K562 (cell line): ENCODE measurements at regions not wholly inside any gene's neighbourhood (a gene's known extent, or its start where the extent isn't known, plus 50 kb on each side); places are given as distances from the start of the nearest gene placed in this dataset.

Experiments used
- ATAC-seq: fragments of 200-7000 bp; cut with Tn5 transposase; 3 replicates; pipeline ENCODE4 v1.9.1; 2020; ENCODE audit warnings: moderate library complexity
- BruUV-seq: library from RNA; stranded (reverse); fragments of 400-500 nt; replicated peaks from 2 replicates; lab custom pipeline; 2021; lab: Mats Ljungman, UMichigan
- CTCF ChIA-PET: fragments of 300-600 bp; formaldehyde crosslinking; extraction: SDS; loops from one replicate; lab custom pipeline; 2021; ENCODE audit warnings: low intra/inter-chr PET ratio; lab: Yijun Ruan, JAX
- POLR2A ChIA-PET: fragments of 300-600, 350-650 bp; sonication (Branson Sonifier 250); formaldehyde crosslinking; extraction: SDS; loops from one replicate; lab custom pipeline; 2021; ENCODE audit warnings: antibody characterized with exemption, inconsistent platforms; lab: Yijun Ruan, JAX
- DNase-seq, 4 experiments: peaks; one replicate each; pipeline versions ENCODE4 v3.0.0 to v3.0.0-alpha.2; 2011 to 2018; ENCODE audit warnings: low spot score in 3 of 4, mixed read lengths in 3 of 4; ENCODE audit errors: extremely low read depth in 1 of 4
- FAIRE-seq: peaks from 2 replicates; lab custom pipeline; 2011; peaks lifted over from hg19 to GRCh38; lab: Jason Lieb, UNC
- H2AFZ ChIP-seq: 2 replicates; pipeline ENCODE4 v1.6.0; 2011; ENCODE audit warnings: low read depth, low read length, control low read depth, inconsistent platforms
- H3K27ac ChIP-seq: fragments of 200-600 bp; 3 replicates; pipeline ENCODE4 v1.8.0; 2011; ENCODE audit warnings: low read depth, mild to moderate bottlenecking, control low read depth, inconsistent platforms, low read length, moderate library complexity, mixed read lengths; ENCODE audit errors: extremely low read depth
- H3K27me3 ChIP-seq, 2 experiments: fragments of 300-600 bp in 1 of 2; 2 replicates in 1 of 2; 3 replicates in 1 of 2; pipeline versions ENCODE4 v1.6.0 to v1.8.0; 2011; ENCODE audit warnings: inconsistent platforms in 2 of 2, low read length in 2 of 2, mild to moderate bottlenecking in 1 of 2, mixed read lengths in 1 of 2, moderate library complexity in 1 of 2; ENCODE audit not compliant: control insufficient read depth in 2 of 2, insufficient read depth in 2 of 2
- H3K36me3 ChIP-seq: fragments of 300-600 bp; 3 replicates; pipeline ENCODE4 v1.8.0; 2011; ENCODE audit warnings: mild to moderate bottlenecking, low read length, inconsistent platforms; ENCODE audit not compliant: control insufficient read depth, insufficient read depth
- H3K4me1 ChIP-seq, 2 experiments: fragments of 200-600 bp in 1 of 2; replicated peaks in 1 of 2; 2 replicates in 1 of 2; 3 replicates in 1 of 2; pipeline versions ENCODE4 v1.5.1 to v1.8.0; 2011; ENCODE audit warnings: inconsistent platforms in 2 of 2, low read length in 2 of 2, mild to moderate bottlenecking in 1 of 2, mixed read lengths in 1 of 2, moderate library complexity in 1 of 2; ENCODE audit not compliant: control insufficient read depth in 2 of 2, insufficient read depth in 2 of 2
- H3K4me2 ChIP-seq: 2 replicates; pipeline ENCODE4 v1.6.1; 2011; ENCODE audit warnings: low read length, control low read depth, inconsistent platforms, mixed read lengths; ENCODE audit not compliant: insufficient read depth
- H3K4me3 ChIP-seq: fragments of 200-600 bp; sonication (generic), shearing (Covaris generic); 2 replicates; pipeline ENCODE4 v1.5.1; 2016; ENCODE audit warnings: control low read depth, inconsistent platforms
- H3K79me2 ChIP-seq: fragments of 200-600 bp; 3 replicates; pipeline ENCODE4 v1.8.0; 2011; ENCODE audit warnings: low read length, inconsistent platforms; ENCODE audit not compliant: control insufficient read depth, insufficient read depth
- H3K9ac ChIP-seq, 2 experiments: 2 replicates each; pipeline versions ENCODE4 v1.6.0 to v1.6.1; 2011; ENCODE audit warnings: low read depth in 2 of 2, low read length in 2 of 2, control low read depth in 1 of 2, inconsistent platforms in 1 of 2, mild to moderate bottlenecking in 1 of 2, mixed read lengths in 1 of 2; ENCODE audit not compliant: insufficient read depth in 1 of 2
- H3K9me1 ChIP-seq: one replicate; pipeline ENCODE4 v1.6.0; 2011; ENCODE audit warnings: inconsistent platforms, mild to moderate bottlenecking, low read length, moderate library complexity; ENCODE audit not compliant: control insufficient read depth, insufficient read depth
- H3K9me3 ChIP-seq: replicated peaks from 2 replicates; pipeline ENCODE4 v1.5.1; 2011; ENCODE audit warnings: low read depth, low read length, inconsistent platforms; ENCODE audit not compliant: control insufficient read depth, insufficient read depth
- H4K20me1 ChIP-seq: replicated peaks from 2 replicates; pipeline ENCODE4 v1.6.1; 2011; ENCODE audit warnings: low read length, inconsistent platforms, mixed read lengths; ENCODE audit not compliant: control insufficient read depth, insufficient read depth
- ATF1 ChIP-seq, 2 experiments: fragments of 450-650 bp in 1 of 2; IDR thresholded peaks; 2 replicates each; pipeline ENCODE4 v1.6.1; 2016; ENCODE audit warnings: missing compliant biosample characterization in 1 of 2, missing genetic modification characterization in 1 of 2
- ATF3 ChIP-seq, 2 experiments: fragments of 450-650 bp in 1 of 2; sonication (generic) in 1 of 2; formaldehyde crosslinking in 1 of 2; IDR thresholded peaks in 1 of 2; conservative IDR thresholded peaks in 1 of 2; 2 replicates each; pipeline versions ENCODE4 v1.6.1 to v1.8.1; 2016 to 2023; ENCODE audit warnings: mild to moderate bottlenecking in 2 of 2, moderate library complexity in 2 of 2, inconsistent platforms in 1 of 2, missing genetic modification reagents in 1 of 2
- ATF7 ChIP-seq: fragments of 450-650 bp; IDR thresholded peaks from 2 replicates; pipeline ENCODE4 v1.7.1; 2014; ENCODE audit warnings: mild to moderate bottlenecking, moderate library complexity
- CREM ChIP-seq: IDR thresholded peaks from 2 replicates; pipeline ENCODE4 v1.6.1; 2014; ENCODE audit warnings: antibody characterized with exemption, low read depth
- CXXC5 ChIP-seq: fragments of 250-450 bp; sonication (Bioruptor Pico); IDR thresholded peaks from 2 replicates; pipeline ENCODE4 v1.8.0; 2022; ENCODE audit warnings: inconsistent platforms, mild to moderate bottlenecking, moderate library complexity
- DACH1 ChIP-seq: fragments of 450-650 bp; IDR thresholded peaks from 2 replicates; pipeline ENCODE4 v1.6.1; 2018; ENCODE audit not compliant: partially characterized antibody
- DMBX1 ChIP-seq: fragments of 250-450 bp; sonication (Bioruptor Pico); IDR thresholded peaks from 2 replicates; pipeline ENCODE4 v1.8.0; 2022; ENCODE audit warnings: inconsistent platforms, mild to moderate bottlenecking, moderate library complexity, borderline replicate concordance
- JUNB ChIP-seq: fragments of 450-650 bp; formaldehyde crosslinking; conservative IDR thresholded peaks from 2 replicates; pipeline ENCODE4 v1.4.0; 2020; ENCODE audit warnings: mild to moderate bottlenecking
- JUND ChIP-seq, 2 experiments: IDR thresholded peaks; 2 replicates in 1 of 2; 3 replicates in 1 of 2; pipeline ENCODE4 v1.6.1; 2011; ENCODE audit warnings: borderline replicate concordance in 2 of 2, low read depth in 2 of 2, low read length in 2 of 2, improper control_type of control experiment in 1 of 2, missing biosample characterization in 1 of 2, missing genetic modification characterization in 1 of 2, missing genetic modification reagents in 1 of 2
- NR2C2 ChIP-seq, 2 experiments: fragments of 200-800 bp in 1 of 2; sonication (Bioruptor generic) in 1 of 2; sonication (generic) in 1 of 2; formaldehyde crosslinking in 1 of 2; IDR thresholded peaks; 2 replicates each; pipeline versions ENCODE4 v1.6.1 to v1.8.0; 2016 to 2022; ENCODE audit warnings: mild to moderate bottlenecking in 1 of 2, missing compliant biosample characterization in 1 of 2, missing genetic modification characterization in 1 of 2, missing genetic modification reagents in 1 of 2
- ZBTB12 ChIP-seq: fragments of 250-450 bp; sonication (Bioruptor Pico); IDR thresholded peaks from 2 replicates; pipeline ENCODE4 v1.4.0; 2020
- ZC3H11A ChIP-seq: IDR thresholded peaks from 2 replicates; pipeline ENCODE4 v1.6.1; 2012; ENCODE audit warnings: low read depth, low read length, improper control_type of control experiment
- ZNF431 ChIP-seq: sonication (generic); formaldehyde crosslinking; IDR thresholded peaks from 2 replicates; pipeline ENCODE4 v1.8.0; 2022; ENCODE audit warnings: mild to moderate bottlenecking, missing genetic modification reagents
- WGBS: fragments of 100-300 bp; shearing (Covaris generic); methylation state at CpG from one replicate; pipeline ENCODE4 v1.1.6; 2016; ENCODE audit warnings: low coverage, mixed read lengths; ENCODE audit not compliant: insufficient coverage; ENCODE audit errors: missing lambda C conversion rate; 5-methylcytosine and 5-hydroxymethylcytosine counted together
- in situ Hi-C: fragments of 300-500 bp; cut with MboI; formaldehyde crosslinking; loops from 4 replicates; pipeline ENCODE4 v1.15.0; 2018; ENCODE audit warnings: inconsistent platforms, mixed read lengths
- intact Hi-C: fragments of 100-400 bp; cut with micrococcal nuclease; formaldehyde crosslinking; loops from 2 replicates; pipeline ENCODE4 v1.14.2; 2022

GRCh38 chr4:116501954-116502353, 583.4 kb downstream of the TRAM1L1 start:
- DNase-seq = peak in 1 of 4 experiments; percentile 61
- H3K9me3 ChIP-seq = no peaks in the 10 kb centered on the region
- no peak for TF ChIP-seq NR2C2 (CRISPR knock-in tag; IDR thresholded peaks at IDR 0.05)
- 0 out of 2 replicates have a peak, but pooled peaks have one; percentile 12 for TF ChIP-seq NR2C2 (tag; IDR thresholded peaks at IDR 0.05)
- TF ChIP-seq ZNF431 = no peak
- TF ChIP-seq ATF3 (IDR thresholded peaks at IDR 0.05) = peak; percentile 73
- TF ChIP-seq ATF3 (CRISPR knock-in tag; conservative IDR thresholded peaks at IDR 0.05) = no peak
- peak; percentile 55; the same call in 1 of the 2 replicates for TF ChIP-seq ZBTB12 (CRISPR knock-in tag)
- TF ChIP-seq CREM = peak; percentile 54; the same call in 1 of the 2 replicates
- peak; percentile 44 for TF ChIP-seq JUND (IDR thresholded peaks at IDR 0.05; ENCODE audit: borderline replicate concordance, low read depth, low read length)
- TF ChIP-seq JUND (tag; IDR thresholded peaks at IDR 0.05; ENCODE audit: borderline replicate concordance, low read depth, low read length) = no peak; the same call in 2 of the 3 replicates
- TF ChIP-seq ZC3H11A = no peak
- peak; percentile 57; the same call in 1 of the 2 replicates for TF ChIP-seq ATF7
- 0 out of 2 replicates have a peak, but pooled peaks have one; percentile 11 for TF ChIP-seq CXXC5
- peak; percentile 61; the same call in 1 of the 2 replicates for TF ChIP-seq DMBX1 (CRISPR knock-in tag)
- peak; percentile 83 for TF ChIP-seq JUNB (CRISPR knock-in tag)
- no peak for TF ChIP-seq DACH1
- TF ChIP-seq ATF1 (CRISPR knock-in tag; IDR thresholded peaks at IDR 0.05) = no peak
- TF ChIP-seq ATF1 (tag; IDR thresholded peaks at IDR 0.05) = 0 out of 2 replicates have a peak, but pooled peaks have one; percentile 11
- no peaks in the 10 kb centered on the region for H3K9me1 ChIP-seq
- no peaks in the 10 kb centered on the region for H4K20me1 ChIP-seq
- H3K4me2 ChIP-seq = no peak overlapping the region
- no peak overlapping the region for H3K27ac ChIP-seq
- FAIRE-seq = no peak
- no peaks in the 10 kb centered on the region for H3K4me1 ChIP-seq
- in situ Hi-C loops (no loop called here), intact Hi-C loops (no loop called here)
- H3K36me3 ChIP-seq = no peaks in the 10 kb centered on the region
- ATAC-seq = no peak
- no peak overlapping the region for H2AFZ ChIP-seq
- no peaks in the 10 kb centered on the region for H3K79me2 ChIP-seq
- H3K9ac ChIP-seq = no peak overlapping the region
- BruUV-seq = no TSS peak
- H3K27me3 ChIP-seq = no peaks in the 10 kb centered on the region
- no peak overlapping the region for H3K4me3 ChIP-seq
- WGBS = 0% methylated on average over 4 of the region's 4 CpGs
- CTCF ChIA-PET = no interaction called here
- POLR2A ChIA-PET = no interaction called here
